SK-N-SH treated with all-trans-retinoic acid at 6 μM for 48 hours (cell line): ENCODE measurements at regions not wholly inside any gene's neighbourhood (a gene's known extent, or its start where the extent isn't known, plus 50 kb on each side); places are given as distances from the start of the nearest gene placed in this dataset.

Experiments used
- ARNTL ChIP-seq: fragments of 450-650 bp; formaldehyde crosslinking; IDR thresholded peaks from 2 replicates; pipeline ENCODE4 v1.5.0; 2020; ENCODE audit warnings: low read depth, mild to moderate bottlenecking, moderate library complexity, borderline replicate concordance
- BACH2 ChIP-seq: fragments of 250-450 bp; sonication (Bioruptor Pico); IDR thresholded peaks from 2 replicates; pipeline ENCODE4 v1.9.0; 2021; ENCODE audit warnings: mild to moderate bottlenecking, borderline replicate concordance
- CSDC2 ChIP-seq: fragments of 250-450 bp; sonication (Bioruptor Pico); IDR thresholded peaks from 2 replicates; pipeline ENCODE4 v1.5.0; 2020; ENCODE audit warnings: mild to moderate bottlenecking, moderate library complexity
- ISL1 ChIP-seq: fragments of 250-450 bp; sonication (Bioruptor Pico); IDR thresholded peaks from 2 replicates; pipeline ENCODE4 v2.1.2; 2022; ENCODE audit warnings: mild to moderate bottlenecking, moderate library complexity
- OSR1 ChIP-seq: fragments of 250-450 bp; sonication (Bioruptor Pico); IDR thresholded peaks from 2 replicates; pipeline ENCODE4 v1.8.0; 2022; ENCODE audit warnings: moderate library complexity, mild to moderate bottlenecking, inconsistent platforms
- PPARA ChIP-seq: fragments of 250-450 bp; sonication (Bioruptor Pico); IDR thresholded peaks from 2 replicates; pipeline ENCODE4 v1.5.0; 2020; ENCODE audit warnings: mild to moderate bottlenecking, borderline replicate concordance
- TOX ChIP-seq: fragments of 250-450 bp; sonication (Bioruptor Pico); IDR thresholded peaks from 2 replicates; pipeline ENCODE4 v1.8.0; 2021; ENCODE audit warnings: mild to moderate bottlenecking, moderate library complexity, borderline replicate concordance
- ZNF565 ChIP-seq: fragments of 450-650 bp; formaldehyde crosslinking; conservative IDR thresholded peaks from 2 replicates; pipeline ENCODE4 v1.5.0; 2020; ENCODE audit warnings: low read depth, mild to moderate bottlenecking, moderate library complexity
- ZNF70 ChIP-seq: fragments of 450-650 bp; formaldehyde crosslinking; IDR thresholded peaks from 2 replicates; pipeline ENCODE4 v1.5.0; 2020; ENCODE audit warnings: mild to moderate bottlenecking, moderate library complexity
- TF ChIP-seq, protein P1 (sequence below): fragments of 250-450 bp; sonication (Bioruptor Pico); IDR thresholded peaks from 2 replicates; pipeline ENCODE4 v1.8.0; 2020; ENCODE audit warnings: mild to moderate bottlenecking, moderate library complexity, borderline replicate concordance
- TF ChIP-seq, protein P2 (sequence below): fragments of 250-450 bp; sonication (Bioruptor Pico); IDR thresholded peaks from 2 replicates; pipeline ENCODE4 v1.5.1; 2020; ENCODE audit warnings: low read depth, mild to moderate bottlenecking, moderate library complexity
- TF ChIP-seq, protein P3 (sequence below): fragments of 250-450 bp; sonication (Bioruptor Pico); IDR thresholded peaks from 2 replicates; pipeline ENCODE4 v1.8.0; 2021; ENCODE audit warnings: low read depth, mild to moderate bottlenecking, moderate library complexity, borderline replicate concordance

DNA sequence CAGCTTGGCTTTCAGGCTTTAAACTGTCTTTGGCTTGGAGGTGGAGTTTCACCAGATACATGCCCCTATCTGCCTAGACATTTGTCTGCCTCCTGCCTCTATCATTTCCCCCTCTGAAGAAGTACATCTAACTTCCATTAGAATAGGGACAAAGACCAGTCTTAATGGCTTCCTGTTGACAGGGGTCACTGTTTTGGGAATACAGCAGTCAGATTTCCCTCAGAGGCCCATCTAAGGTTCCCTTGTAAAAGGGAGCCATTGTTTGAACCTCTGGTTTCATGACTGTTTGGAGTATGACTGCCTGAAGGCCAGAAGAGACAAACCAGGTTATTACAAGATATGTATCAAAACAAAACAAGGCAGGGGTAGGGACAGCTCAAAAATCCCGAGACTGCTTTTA is 665.7 kb upstream of the GJE1 start:
- TF ChIP-seq, protein P1, sequence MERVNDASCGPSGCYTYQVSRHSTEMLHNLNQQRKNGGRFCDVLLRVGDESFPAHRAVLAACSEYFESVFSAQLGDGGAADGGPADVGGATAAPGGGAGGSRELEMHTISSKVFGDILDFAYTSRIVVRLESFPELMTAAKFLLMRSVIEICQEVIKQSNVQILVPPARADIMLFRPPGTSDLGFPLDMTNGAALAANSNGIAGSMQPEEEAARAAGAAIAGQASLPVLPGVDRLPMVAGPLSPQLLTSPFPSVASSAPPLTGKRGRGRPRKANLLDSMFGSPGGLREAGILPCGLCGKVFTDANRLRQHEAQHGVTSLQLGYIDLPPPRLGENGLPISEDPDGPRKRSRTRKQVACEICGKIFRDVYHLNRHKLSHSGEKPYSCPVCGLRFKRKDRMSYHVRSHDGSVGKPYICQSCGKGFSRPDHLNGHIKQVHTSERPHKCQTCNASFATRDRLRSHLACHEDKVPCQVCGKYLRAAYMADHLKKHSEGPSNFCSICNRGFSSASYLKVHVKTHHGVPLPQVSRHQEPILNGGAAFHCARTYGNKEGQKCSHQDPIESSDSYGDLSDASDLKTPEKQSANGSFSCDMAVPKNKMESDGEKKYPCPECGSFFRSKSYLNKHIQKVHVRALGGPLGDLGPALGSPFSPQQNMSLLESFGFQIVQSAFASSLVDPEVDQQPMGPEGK (CRISPR knock-in tag): no peak
- TF ChIP-seq, protein P2, sequence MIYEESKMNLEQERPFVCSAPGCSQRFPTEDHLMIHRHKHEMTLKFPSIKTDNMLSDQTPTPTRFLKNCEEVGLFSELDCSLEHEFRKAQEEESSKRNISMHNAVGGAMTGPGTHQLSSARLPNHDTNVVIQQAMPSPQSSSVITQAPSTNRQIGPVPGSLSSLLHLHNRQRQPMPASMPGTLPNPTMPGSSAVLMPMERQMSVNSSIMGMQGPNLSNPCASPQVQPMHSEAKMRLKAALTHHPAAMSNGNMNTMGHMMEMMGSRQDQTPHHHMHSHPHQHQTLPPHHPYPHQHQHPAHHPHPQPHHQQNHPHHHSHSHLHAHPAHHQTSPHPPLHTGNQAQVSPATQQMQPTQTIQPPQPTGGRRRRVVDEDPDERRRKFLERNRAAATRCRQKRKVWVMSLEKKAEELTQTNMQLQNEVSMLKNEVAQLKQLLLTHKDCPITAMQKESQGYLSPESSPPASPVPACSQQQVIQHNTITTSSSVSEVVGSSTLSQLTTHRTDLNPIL (CRISPR knock-in tag): no peak
- TF ChIP-seq ARNTL (CRISPR knock-in tag) (no peak), ZNF70 (CRISPR knock-in tag) (no peak), ISL1 (CRISPR knock-in tag) (no peak), TOX (CRISPR knock-in tag) (no peak), PPARA (CRISPR knock-in tag) (no peak), OSR1 (CRISPR knock-in tag) (no peak), ZNF565 (CRISPR knock-in tag) (no peak), CSDC2 (CRISPR knock-in tag) (no peak), BACH2 (no peak)
- TF ChIP-seq, protein P3, sequence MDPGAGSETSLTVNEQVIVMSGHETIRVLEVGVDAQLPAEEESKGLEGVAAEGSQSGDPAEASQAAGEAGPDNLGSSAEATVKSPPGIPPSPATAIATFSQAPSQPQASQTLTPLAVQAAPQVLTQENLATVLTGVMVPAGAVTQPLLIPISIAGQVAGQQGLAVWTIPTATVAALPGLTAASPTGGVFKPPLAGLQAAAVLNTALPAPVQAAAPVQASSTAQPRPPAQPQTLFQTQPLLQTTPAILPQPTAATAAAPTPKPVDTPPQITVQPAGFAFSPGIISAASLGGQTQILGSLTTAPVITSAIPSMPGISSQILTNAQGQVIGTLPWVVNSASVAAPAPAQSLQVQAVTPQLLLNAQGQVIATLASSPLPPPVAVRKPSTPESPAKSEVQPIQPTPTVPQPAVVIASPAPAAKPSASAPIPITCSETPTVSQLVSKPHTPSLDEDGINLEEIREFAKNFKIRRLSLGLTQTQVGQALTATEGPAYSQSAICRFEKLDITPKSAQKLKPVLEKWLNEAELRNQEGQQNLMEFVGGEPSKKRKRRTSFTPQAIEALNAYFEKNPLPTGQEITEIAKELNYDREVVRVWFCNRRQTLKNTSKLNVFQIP: no peak
